Mammary epithelial cell (primary cell): ENCODE measurements at regions not wholly inside any gene's neighbourhood (a gene's known extent, or its start where the extent isn't known, plus 50 kb on each side); places are given as distances from the start of the nearest gene placed in this dataset.

Experiments used
- EZH2 ChIP-seq: IDR thresholded peaks from 2 replicates; pipeline ENCODE4 v1.6.1; 2012; ENCODE audit warnings: low read length, inconsistent platforms, borderline replicate concordance
- TF ChIP-seq, protein P1 (sequence below), 2 donors: IDR thresholded peaks in 1 of 2; conservative IDR thresholded peaks in 1 of 2; 2 replicates each; pipeline ENCODE4 v1.5.1; 2011 to 2012; ENCODE audit warnings: inconsistent platforms in 2 of 2, low read length in 2 of 2, mild to moderate bottlenecking in 2 of 2, control low read depth in 1 of 2, low read depth in 1 of 2; ENCODE audit not compliant: insufficient read depth in 1 of 2; ENCODE audit errors: extremely low read depth in 1 of 2

DNA sequence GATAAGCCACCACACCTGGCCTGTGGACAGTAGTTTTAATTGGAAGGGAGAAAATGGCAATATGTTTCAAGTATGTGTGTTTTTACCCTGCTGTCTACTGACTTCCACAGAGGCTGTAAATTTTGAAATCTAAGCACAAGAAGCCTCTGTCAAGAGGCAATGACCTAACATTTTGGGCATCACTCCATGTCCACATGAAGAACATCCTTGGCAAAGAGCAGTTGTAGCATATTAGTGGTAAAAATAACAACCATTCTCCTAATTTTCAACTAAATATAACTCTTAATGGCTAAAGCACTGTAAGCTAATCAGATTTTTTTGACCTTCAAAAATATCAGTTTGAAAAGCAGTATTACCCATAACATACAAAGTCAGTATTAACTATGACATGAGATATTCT lies 100.3 kb upstream of the APC start:
- TF ChIP-seq, protein P1, sequence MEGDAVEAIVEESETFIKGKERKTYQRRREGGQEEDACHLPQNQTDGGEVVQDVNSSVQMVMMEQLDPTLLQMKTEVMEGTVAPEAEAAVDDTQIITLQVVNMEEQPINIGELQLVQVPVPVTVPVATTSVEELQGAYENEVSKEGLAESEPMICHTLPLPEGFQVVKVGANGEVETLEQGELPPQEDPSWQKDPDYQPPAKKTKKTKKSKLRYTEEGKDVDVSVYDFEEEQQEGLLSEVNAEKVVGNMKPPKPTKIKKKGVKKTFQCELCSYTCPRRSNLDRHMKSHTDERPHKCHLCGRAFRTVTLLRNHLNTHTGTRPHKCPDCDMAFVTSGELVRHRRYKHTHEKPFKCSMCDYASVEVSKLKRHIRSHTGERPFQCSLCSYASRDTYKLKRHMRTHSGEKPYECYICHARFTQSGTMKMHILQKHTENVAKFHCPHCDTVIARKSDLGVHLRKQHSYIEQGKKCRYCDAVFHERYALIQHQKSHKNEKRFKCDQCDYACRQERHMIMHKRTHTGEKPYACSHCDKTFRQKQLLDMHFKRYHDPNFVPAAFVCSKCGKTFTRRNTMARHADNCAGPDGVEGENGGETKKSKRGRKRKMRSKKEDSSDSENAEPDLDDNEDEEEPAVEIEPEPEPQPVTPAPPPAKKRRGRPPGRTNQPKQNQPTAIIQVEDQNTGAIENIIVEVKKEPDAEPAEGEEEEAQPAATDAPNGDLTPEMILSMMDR (conservative IDR thresholded peaks at IDR 0.05 in 1 of 2, IDR thresholded peaks at IDR 0.05 in 1 of 2; ENCODE audit: extremely low read depth in 1 of 2, insufficient read depth in 1 of 2, low read depth in 1 of 2, low read length in 2 of 2) = no peak
- no peak for TF ChIP-seq EZH2
